Activated CD4-positive, CD25-positive, alpha-beta regulatory T cell (primary cell): ENCODE measurements at regions not wholly inside any gene's neighbourhood (a gene's known extent, or its start where the extent isn't known, plus 50 kb on each side); places are given as distances from the start of the nearest gene placed in this dataset.

ENCODE experiments used
- DNase-seq, 4 experiments: peaks; one replicate each; lab custom pipeline; 2025; lab: John Stamatoyannopoulos, UW

DNA sequence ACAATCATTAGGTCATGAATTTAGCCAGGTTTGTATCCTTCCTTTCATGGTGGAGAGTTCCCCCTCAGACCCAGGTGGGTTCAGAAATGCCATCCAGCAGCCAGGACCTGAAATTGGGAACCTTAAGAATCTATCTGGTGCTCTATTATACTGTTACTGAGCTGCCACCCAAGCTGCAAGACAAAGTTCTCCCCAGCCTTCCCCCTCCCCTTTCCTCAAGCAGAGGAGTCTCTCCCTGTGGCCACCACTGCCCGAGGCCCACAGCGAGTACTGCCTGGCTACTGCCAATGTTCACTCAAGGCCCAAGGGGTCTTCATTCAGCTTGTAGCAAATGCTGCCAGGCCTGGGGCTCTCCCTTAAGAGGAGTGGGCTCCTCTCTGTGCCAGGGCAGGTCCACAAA is 133.8 kb downstream of the TMEM38B start:
- no peak for DNase-seq

DNA sequence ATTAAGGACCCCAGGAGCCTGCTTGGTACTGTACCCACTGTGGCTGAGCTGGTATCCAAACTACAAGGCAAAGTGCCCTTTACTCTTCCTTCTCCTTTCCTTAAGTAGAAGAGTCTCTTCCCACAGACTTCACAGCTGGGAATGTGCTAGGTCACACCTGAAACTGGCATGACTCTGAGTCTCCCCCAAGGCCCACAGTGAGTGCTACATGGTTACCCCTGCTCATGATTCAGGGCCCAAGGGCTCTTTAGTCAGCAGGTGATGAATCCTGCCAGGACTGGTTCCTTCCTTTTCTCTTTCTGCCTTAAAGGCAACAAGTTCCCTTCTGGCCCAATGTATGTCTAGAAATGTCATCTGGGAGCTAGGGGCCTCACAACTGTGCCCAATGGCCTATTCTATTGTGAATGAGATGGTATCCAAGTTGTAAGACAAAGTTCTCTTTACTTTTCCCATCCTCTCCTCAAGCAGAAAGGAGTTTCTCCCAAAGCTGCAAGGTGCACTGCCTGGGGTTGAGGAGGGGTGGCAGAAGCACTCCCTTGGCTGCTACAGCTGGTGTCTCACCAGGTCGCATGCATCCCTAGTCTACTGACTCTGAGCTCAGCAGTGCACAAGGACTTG is 134.4 kb downstream of the TMEM38B start:
- no peak for DNase-seq

DNA sequence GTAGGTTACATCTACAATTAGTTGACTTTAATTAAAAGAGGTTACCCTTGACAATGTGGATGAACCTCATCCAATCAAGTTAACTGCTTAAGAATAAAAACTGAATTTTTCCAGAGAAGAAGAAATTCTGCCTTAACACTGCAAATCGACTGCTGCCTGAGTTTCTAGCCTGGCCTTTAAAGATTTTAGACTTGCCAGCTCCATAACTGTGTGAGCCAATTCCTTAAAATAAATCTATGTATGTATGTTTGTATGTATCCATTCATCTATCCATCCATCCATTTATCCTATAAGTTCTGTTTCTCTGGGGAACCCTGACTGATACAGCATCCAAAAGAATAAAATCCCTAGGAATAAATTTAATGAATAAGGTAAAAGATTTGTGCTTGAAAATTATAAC is 136.1 kb downstream of the TMEM38B start:
- DNase-seq = no peak

- no peak for DNase-seq
Observed at GRCh38 chr9:105832096-105832710, 137.9 kb downstream of the TMEM38B start.

GRCh38 chr9:105833271-105833975 is 139.1 kb downstream of the TMEM38B start:
- no peak for DNase-seq

DNA sequence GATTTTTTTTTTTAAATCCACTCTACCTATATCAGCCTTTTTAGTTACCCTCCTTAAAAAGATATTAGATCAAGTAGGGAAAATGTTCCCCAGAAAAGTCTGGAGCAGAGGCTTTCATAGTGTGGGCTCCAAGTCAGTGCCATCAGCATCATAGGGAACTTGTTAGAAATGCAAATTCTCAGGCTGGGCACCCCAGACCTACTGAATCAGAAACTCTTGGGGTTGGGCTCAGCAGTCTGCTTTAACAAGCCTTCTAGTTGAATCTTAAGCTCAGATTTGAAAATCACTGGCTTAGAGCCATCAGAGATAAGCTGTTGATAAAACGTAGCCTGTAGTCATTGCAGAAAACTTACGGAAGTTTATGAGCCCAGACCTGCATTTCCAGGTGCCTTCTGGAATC is 140.1 kb downstream of the TMEM38B start:
- DNase-seq = no peak

GRCh38 chr9:105835721-105836120 is 141.4 kb downstream of the TMEM38B start:
- DNase-seq = no peak

- DNase-seq = no peak
Observed at GRCh38 chr9:105836936-105837660, 142.8 kb downstream of the TMEM38B start.

DNA sequence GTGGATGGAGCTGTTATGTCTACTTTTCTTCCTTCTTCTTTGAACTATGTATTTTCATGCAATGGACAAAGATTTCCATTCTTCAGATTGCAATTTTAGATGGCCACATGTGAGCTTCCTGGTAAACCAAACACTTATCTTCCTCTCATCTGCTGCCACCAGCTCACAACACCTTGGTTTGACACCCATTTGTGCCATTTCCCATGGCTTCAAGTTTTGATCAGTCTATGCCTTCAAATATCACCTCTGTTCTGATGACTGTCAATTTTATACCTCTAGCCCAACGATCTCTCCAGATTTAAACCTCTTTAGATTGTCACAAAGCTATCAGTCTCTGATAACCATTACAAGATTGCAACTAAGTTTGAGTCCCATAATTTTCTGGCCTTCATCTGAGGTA is 147.2 kb downstream of the TMEM38B start:
- DNase-seq = no peak

GRCh38 chr9:105842023-105842644 is 147.8 kb downstream of the TMEM38B start:
- DNase-seq = no peak

- no peak for DNase-seq
Observed at GRCh38 chr9:105846825-105847224, 152.5 kb downstream of the TMEM38B start.

DNA sequence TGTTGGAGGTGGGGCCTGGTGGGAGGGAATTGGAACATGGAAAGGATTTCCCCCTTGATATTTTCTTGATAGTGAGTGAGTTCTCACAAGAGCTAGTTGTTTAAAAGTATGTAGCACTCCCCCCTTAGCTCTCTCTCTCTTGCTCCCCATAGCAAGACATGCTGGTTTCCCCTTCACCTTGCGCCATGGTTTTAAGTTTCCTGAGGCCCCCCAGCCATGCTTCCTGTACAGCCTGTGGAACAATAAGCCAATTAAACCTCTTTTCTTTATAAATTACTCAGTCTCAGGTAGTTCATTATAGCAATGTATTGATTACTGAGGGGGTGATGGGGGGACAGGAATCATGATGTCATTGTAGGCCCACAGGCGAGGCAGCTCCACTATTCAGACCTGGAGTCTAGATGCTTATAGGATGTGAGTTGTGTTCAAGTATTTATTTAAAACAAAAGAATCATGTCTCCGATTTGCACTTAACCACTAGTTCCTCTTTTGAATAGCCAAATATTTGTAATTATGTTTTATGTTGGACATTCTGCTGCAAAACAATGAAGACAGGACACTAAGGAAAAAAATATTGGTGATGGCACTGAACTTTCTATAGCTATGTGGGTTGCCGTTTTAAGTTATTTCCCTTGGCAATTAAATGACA is 156.6 kb downstream of the TMEM38B start:
- DNase-seq = no peak

GRCh38 chr9:105854026-105854782 is 159.9 kb downstream of the TMEM38B start:
- DNase-seq = no peak

DNA sequence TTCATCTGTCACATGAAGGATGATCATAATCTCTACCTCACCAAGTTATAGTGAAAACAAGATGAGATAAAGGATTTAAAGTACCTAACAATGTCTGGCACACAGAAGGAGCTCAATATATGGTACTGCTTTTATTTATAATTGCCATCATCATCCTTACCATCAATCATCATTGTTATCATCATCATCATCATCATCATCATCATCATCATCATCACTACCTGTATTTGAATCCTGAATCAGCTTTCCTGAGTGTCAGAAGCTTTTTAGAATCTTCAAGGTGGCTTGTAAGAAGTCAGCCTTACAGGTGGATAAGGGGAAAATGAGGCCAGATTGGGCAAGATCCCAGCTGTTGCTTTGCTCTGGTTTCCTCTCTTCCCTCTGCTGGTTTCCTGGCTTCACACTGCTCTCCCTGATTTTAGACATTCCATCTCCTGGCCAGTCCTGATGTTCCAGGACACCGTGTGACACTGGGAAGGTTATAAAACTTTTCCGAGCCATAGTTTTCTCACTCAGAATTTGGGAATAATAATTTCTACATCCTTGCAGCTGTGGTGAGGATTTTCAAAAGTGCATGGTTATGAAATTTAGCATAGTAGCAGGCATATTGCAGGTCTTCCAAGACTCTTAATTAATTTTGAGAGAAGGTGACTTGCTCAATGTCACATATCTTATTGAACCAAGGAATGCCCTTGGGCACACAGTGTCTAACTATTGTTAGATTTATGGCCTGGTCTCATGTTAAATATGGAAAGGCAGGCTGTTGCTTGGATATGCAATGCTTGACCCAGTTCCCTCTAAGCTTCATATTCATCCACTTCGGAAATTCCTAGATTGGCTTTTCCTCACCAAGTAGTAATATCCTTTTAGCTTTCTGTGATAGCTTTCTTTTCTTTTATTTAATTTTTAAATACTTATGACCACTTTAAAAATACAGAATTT is 160.7 kb downstream of the TMEM38B start:
- no peak for DNase-seq

DNA sequence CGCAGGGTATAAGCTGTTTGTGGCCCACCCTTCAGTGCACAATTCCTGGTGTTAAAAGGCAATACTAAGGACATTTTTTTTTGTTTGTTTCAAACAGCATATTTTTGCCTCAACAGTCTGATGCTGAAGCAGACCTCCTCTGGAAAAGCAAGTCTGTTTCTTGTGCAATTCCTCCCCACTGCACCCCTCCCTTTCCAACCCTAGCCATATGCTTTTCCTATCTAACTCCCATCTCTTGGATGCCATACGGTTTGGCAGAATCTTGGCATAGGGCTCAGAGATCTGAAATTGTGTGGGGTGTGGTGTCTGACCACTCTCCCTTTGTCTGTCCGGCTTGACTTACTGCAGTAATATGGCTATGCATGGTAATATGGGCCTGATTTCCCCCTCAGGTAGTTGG is 161.6 kb downstream of the TMEM38B start:
- DNase-seq = no peak

- DNase-seq = no peak
Observed at GRCh38 chr9:105858006-105858690, 163.8 kb downstream of the TMEM38B start.

DNA sequence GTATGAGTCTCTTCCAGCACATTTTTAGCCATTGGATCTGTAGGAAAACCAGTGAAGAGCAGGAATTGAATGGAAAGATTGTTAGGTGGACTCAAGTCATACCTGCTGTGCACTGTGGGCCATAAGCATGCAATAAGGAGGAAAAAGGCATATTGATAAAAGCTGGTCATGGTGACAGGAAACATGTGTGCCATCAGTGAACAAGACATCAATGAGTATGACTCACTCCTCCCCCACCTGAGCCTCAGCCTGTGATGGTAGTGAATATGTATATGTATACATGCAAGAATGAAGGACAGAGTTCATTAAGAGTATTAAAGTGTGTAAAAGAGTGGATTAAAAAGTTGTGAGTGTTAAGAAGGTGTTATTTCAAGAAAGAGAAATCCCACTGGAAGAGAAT is 164.5 kb downstream of the TMEM38B start:
- DNase-seq = no peak

DNA sequence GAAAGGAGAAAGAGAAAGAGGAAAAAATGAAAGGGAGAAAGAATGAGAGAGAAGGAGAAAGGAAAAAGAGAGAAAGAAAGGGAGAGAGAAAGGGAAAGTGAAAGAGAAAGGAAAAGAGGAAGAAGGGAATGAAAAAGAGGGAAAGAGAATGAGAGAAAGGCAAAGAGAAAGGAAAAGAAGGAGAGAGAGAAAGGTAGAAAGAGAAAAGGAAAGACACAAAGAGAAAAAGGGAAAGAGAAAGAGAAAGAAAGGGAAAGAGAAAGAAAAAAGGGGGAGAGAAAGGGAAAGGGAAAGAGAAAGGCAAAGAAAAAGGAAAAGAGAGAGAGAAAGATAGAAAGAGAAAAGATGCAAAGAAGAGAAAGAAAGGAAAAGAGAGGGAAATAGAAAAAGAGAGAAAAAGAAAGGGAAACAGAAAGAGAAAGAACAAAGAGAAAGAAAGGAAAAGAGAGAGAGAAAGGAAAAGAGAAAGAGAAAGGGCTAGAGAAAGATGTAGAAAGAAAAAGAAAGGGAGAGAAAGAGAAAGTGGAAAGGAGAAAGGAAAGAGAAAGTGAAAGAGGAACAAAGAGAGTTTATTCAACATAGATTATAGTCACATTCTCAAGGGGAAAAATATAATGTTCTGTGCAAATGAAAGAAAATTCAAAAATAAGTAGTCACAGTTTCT is 165.2 kb downstream of the TMEM38B start:
- DNase-seq = no peak

- DNase-seq = no peak
Observed at GRCh38 chr9:105860516-105860915, 166.2 kb downstream of the TMEM38B start.
